CD4-positive, alpha-beta T cell (primary cell): ENCODE measurements at regions not wholly inside any gene's neighbourhood (a gene's known extent, or its start where the extent isn't known, plus 50 kb on each side); places are given as distances from the start of the nearest gene placed in this dataset.

Experiments
- ATAC-seq: fragments of 200-7000 bp; cut with Tn5 transposase; one replicate; pipeline ENCODE4 v1.10.0; 2022; ENCODE audit warnings: mild to moderate bottlenecking; ENCODE audit not compliant: poor library complexity
- CTCF ChIA-PET: fragments of 350-600 bp; sonication (Branson Sonifier 250); formaldehyde crosslinking; loops from one replicate; lab custom pipeline; 2021; ENCODE audit warnings: antibody characterized with exemption, inconsistent platforms; lab: Charles Lee
- POLR2A ChIA-PET: fragments of 350-600 bp; sonication (Branson Sonifier 250); formaldehyde crosslinking; loops from one replicate; lab custom pipeline; 2021; ENCODE audit warnings: antibody characterized with exemption, inconsistent platforms; lab: Charles Lee
- DNase-seq, 14 experiments: peaks; one replicate each; pipeline ENCODE4 v3.0.0-alpha.2; 2013 to 2020; ENCODE audit warnings: mixed read lengths in 2 of 14
- H3K27ac ChIP-seq, 2 donors: one replicate each; pipeline versions ENCODE4 v1.5.1 to v1.7.0; 2013; ENCODE audit warnings: low read length in 2 of 2, low read depth in 1 of 2, mild to moderate bottlenecking in 1 of 2
- H3K27me3 ChIP-seq, 2 experiments: 1 replicate in 1 of 2; 2 replicates in 1 of 2; pipeline versions ENCODE4 v1.6.1 to v1.7.0; 2013; ENCODE audit warnings: low read length in 2 of 2, control low read depth in 1 of 2, mild to moderate bottlenecking in 1 of 2, moderate library complexity in 1 of 2; ENCODE audit not compliant: insufficient read depth in 2 of 2, control insufficient read depth in 1 of 2
- H3K36me3 ChIP-seq: one replicate; pipeline ENCODE4 v1.6.1; 2013; ENCODE audit warnings: low read length, control low read depth; ENCODE audit not compliant: insufficient read depth
- H3K4me1 ChIP-seq: one replicate; pipeline ENCODE4 v1.6.1; 2013; ENCODE audit warnings: low read length, control low read depth; ENCODE audit not compliant: insufficient read depth
- H3K4me3 ChIP-seq: one replicate; pipeline ENCODE4 v1.5.1; 2013; ENCODE audit warnings: mild to moderate bottlenecking, low read length, moderate library complexity
- H3K9me3 ChIP-seq, 2 experiments: 1 replicate in 1 of 2; 2 replicates in 1 of 2; pipeline versions ENCODE4 v1.6.1 to v1.7.0; 2013; ENCODE audit warnings: low read length in 2 of 2, mild to moderate bottlenecking in 2 of 2, control low read depth in 1 of 2, moderate library complexity in 1 of 2; ENCODE audit not compliant: control insufficient read depth in 1 of 2, insufficient read depth in 1 of 2
- H3K27ac Mint-ChIP-seq: one replicate; pipeline ENCODE4 v1.8.0; 2020; ENCODE audit warnings: mixed read lengths
- H3K27me3 Mint-ChIP-seq: one replicate; pipeline ENCODE4 v1.8.0; 2021; ENCODE audit warnings: mixed read lengths
- H3K36me3 Mint-ChIP-seq: one replicate; pipeline ENCODE4 v1.8.0; 2021; ENCODE audit warnings: low read depth, mixed read lengths
- H3K4me1 Mint-ChIP-seq: one replicate; pipeline ENCODE4 v1.8.0; 2021; ENCODE audit warnings: low read depth, mixed read lengths
- H3K4me3 Mint-ChIP-seq: one replicate; pipeline ENCODE4 v1.8.0; 2020; ENCODE audit warnings: mild to moderate bottlenecking, mixed read lengths
- H3K9me3 Mint-ChIP-seq: one replicate; pipeline ENCODE4 v1.8.0; 2020; ENCODE audit warnings: mixed read lengths
- intact Hi-C, 2 experiments: fragments of 100-400 bp; cut with DNase I in 1 of 2; cut with micrococcal nuclease in 1 of 2; formaldehyde crosslinking; loops; one replicate each; pipeline versions ENCODE4 v1.15.1 to v1.9.0; 2023 to 2025; cut with DNase I, micrococcal nuclease
- TF ChIP-seq, protein P1 (sequence below): fragments of 200-600 bp; IDR thresholded peaks from one replicate; pipeline ENCODE4 v1.8.0; 2022; ENCODE audit warnings: antibody characterized with exemption, mild to moderate bottlenecking

DNA sequence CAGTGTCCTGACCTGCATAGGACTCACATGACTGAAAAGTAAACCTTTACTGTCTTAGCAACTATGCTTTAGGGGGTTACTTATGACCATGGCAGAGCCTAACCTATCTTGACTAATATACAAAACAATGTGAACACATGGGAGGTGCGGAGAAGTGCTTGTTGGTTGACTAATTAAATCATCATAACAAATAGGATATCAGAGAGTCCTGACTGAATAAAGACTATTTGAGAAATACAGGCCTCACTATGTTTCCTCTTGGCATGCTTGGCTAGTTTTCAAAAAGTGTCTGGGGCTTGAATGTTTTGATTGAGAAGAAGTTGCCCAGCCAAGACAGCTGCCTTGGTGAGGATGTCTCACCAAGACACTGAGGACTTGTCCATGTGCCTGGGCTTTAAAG lies 104.4 kb upstream of the PHYHIPL start:
- no peaks in the 10 kb centered on the region for H3K9me3 ChIP-seq
- H3K4me1 Mint-ChIP-seq = no peaks in the 10 kb centered on the region
- TF ChIP-seq, protein P1, sequence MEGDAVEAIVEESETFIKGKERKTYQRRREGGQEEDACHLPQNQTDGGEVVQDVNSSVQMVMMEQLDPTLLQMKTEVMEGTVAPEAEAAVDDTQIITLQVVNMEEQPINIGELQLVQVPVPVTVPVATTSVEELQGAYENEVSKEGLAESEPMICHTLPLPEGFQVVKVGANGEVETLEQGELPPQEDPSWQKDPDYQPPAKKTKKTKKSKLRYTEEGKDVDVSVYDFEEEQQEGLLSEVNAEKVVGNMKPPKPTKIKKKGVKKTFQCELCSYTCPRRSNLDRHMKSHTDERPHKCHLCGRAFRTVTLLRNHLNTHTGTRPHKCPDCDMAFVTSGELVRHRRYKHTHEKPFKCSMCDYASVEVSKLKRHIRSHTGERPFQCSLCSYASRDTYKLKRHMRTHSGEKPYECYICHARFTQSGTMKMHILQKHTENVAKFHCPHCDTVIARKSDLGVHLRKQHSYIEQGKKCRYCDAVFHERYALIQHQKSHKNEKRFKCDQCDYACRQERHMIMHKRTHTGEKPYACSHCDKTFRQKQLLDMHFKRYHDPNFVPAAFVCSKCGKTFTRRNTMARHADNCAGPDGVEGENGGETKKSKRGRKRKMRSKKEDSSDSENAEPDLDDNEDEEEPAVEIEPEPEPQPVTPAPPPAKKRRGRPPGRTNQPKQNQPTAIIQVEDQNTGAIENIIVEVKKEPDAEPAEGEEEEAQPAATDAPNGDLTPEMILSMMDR = no peak
- no peak overlapping the region for H3K27ac Mint-ChIP-seq
- no peaks in the 10 kb centered on the region for H3K36me3 ChIP-seq
- no peak for DNase-seq
- no peak overlapping the region for H3K4me3 Mint-ChIP-seq
- H3K4me3 ChIP-seq = no peak overlapping the region
- H3K27me3 ChIP-seq = no peaks in the 10 kb centered on the region
- CTCF ChIA-PET = no interaction called here
- H3K4me1 ChIP-seq = no peaks in the 10 kb centered on the region
- POLR2A ChIA-PET = no interaction called here
- no peaks in the 10 kb centered on the region for H3K9me3 Mint-ChIP-seq
- H3K27me3 Mint-ChIP-seq = no peaks in the 10 kb centered on the region
- intact Hi-C loops = no loop called here
- no peaks in the 10 kb centered on the region for H3K36me3 Mint-ChIP-seq
- no peak overlapping the region for H3K27ac ChIP-seq
- no peak for ATAC-seq

DNA sequence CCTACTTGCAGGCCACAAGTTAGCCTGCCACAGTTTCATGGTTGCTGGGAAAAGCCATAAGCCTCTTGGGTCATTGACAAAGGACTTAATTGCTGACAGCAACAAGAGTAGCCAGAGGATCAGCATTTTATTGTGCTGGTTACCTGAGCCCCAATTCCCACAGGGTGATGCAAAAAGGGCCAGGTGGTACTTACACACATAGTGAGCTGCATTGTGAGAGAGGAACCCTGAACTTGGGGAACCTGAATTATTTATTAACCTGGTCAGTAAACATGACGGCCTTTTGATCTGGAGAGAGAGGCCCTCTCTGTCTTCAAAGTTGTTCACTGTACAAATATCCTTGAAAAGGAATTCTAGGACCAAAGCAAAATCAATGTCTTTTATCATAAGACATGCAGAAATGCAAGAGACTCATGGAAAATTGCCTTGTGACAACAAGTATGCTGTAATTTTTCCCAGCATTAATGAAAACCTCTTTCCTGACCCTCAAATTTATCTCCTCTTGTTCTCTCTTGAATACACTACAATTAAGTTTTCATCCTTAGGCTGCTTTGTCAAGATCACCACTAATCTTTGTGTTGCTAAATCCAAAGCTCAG lies 102.9 kb upstream of the PHYHIPL start:
- Histone ChIP-seq H3K4me3 (no peak overlapping the region), H3K27me3 (no peaks in the 10 kb centered on the region), H3K4me1 (no peaks in the 10 kb centered on the region), H3K9me3 (no peaks in the 10 kb centered on the region), H3K27ac (no peak overlapping the region), H3K36me3 (no peaks in the 10 kb centered on the region)
- Mint-ChIP-seq H3K27me3 (no peaks in the 10 kb centered on the region), H3K27ac (no peak overlapping the region), H3K4me3 (no peak overlapping the region), H3K36me3 (no peaks in the 10 kb centered on the region), H3K9me3 (no peaks in the 10 kb centered on the region), H3K4me1 (no peaks in the 10 kb centered on the region)
- intact Hi-C loops = no loop called here
- DNase-seq = no peak
- POLR2A ChIA-PET = no interaction called here
- ATAC-seq = no peak
- TF ChIP-seq, protein P1 = no peak
- CTCF ChIA-PET = no interaction called here

DNA sequence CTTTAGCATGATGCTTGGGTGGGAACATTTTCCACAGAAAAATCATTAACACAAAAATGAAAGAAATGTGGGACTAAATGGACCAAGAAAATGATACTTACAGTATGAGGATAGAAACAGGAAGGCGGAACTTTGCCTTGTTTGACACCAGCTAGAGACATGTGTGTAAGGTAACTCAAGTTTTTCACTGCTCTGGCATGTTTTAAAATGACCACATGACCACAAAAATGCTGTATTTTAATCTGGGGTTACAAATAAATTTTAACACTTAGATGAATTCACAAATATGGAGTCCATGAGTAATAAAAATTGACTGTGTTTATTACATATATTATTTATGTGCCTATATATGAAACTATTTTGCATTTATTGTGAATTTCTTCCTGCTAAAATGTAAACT lies 100.9 kb upstream of the PHYHIPL start:
- DNase-seq (no peak), ATAC-seq (no peak)
- intact Hi-C loops = no loop called here
- H3K36me3 ChIP-seq = no peaks in the 10 kb centered on the region
- Mint-ChIP-seq H3K4me1 (no peaks in the 10 kb centered on the region), H3K27me3 (no peaks in the 10 kb centered on the region), H3K36me3 (no peaks in the 10 kb centered on the region), H3K27ac (no peak overlapping the region), H3K4me3 (no peak overlapping the region), H3K9me3 (no peaks in the 10 kb centered on the region)
- H3K27ac ChIP-seq = no peak overlapping the region
- TF ChIP-seq, protein P1 = no peak
- no peak overlapping the region for H3K4me3 ChIP-seq
- H3K9me3 ChIP-seq = no peaks in the 10 kb centered on the region
- CTCF ChIA-PET = no interaction called here
- POLR2A ChIA-PET = no interaction called here
- no peaks in the 10 kb centered on the region for H3K27me3 ChIP-seq
- H3K4me1 ChIP-seq = no peaks in the 10 kb centered on the region
